Activated CD8-positive, alpha-beta T cell treated with anti-CD3 and anti-CD28 coated beads for 36 hours (primary cell): ENCODE measurements at regions not wholly inside any gene's neighbourhood (a gene's known extent, or its start where the extent isn't known, plus 50 kb on each side); places are given as distances from the start of the nearest gene placed in this dataset.
A peak's percentile ranks its signal among the peaks of the same experiment; 100 is the strongest.
"Not testable (repeated sequence)": the region's sequence is repeated elsewhere in the genome, so short reads cannot be mapped to it uniquely, and the experiment has no call there.

ENCODE experiments used
- ATAC-seq: fragments of 200-7000 bp; cut with Tn5 transposase; one replicate; pipeline ENCODE4 v1.10.0; 2021; ENCODE audit warnings: mild to moderate bottlenecking, moderate library complexity
- CTCF ChIA-PET: fragments of 350-600 bp; sonication (Branson Sonifier 250); formaldehyde crosslinking; loops from one replicate; lab custom pipeline; 2021; ENCODE audit warnings: antibody characterized with exemption; lab: Charles Lee
- POLR2A ChIA-PET: fragments of 350-600 bp; sonication (Branson Sonifier 250); formaldehyde crosslinking; loops from one replicate; lab custom pipeline; 2021; ENCODE audit warnings: antibody characterized with exemption; lab: Charles Lee
- DNase-seq: peaks from one replicate; pipeline ENCODE4 v3.0.0-alpha.2; 2020
- H3K27ac Mint-ChIP-seq: one replicate; pipeline ENCODE4 v1.8.0; 2021; ENCODE audit warnings: mild to moderate bottlenecking, mixed read lengths
- H3K27me3 Mint-ChIP-seq: one replicate; pipeline ENCODE4 v1.8.0; 2021; ENCODE audit warnings: mixed read lengths
- H3K36me3 Mint-ChIP-seq: one replicate; pipeline ENCODE4 v1.8.0; 2021; ENCODE audit warnings: low read depth, mixed read lengths
- H3K4me1 Mint-ChIP-seq: one replicate; pipeline ENCODE4 v1.8.0; 2021; ENCODE audit warnings: low read depth, mixed read lengths
- H3K4me3 Mint-ChIP-seq: one replicate; pipeline ENCODE4 v1.8.0; 2021; ENCODE audit warnings: mild to moderate bottlenecking, moderate library complexity, mixed read lengths
- H3K9me3 Mint-ChIP-seq: one replicate; pipeline ENCODE4 v1.8.0; 2021; ENCODE audit warnings: mixed read lengths
- CTCF ChIP-seq: fragments of 200-600 bp; IDR thresholded peaks from one replicate; pipeline ENCODE4 v1.8.0; 2022; ENCODE audit warnings: antibody characterized with exemption, mild to moderate bottlenecking
- intact Hi-C: fragments of 100-400 bp; cut with micrococcal nuclease; formaldehyde crosslinking; loops from one replicate; pipeline ENCODE4 v1.10.0; 2022

- intact Hi-C loops: no loop called here
- no peak for DNase-seq
- TF ChIP-seq CTCF: no peak
- Mint-ChIP-seq H3K4me1 (peaks cover 8% of the 10 kb centered on the region), H3K36me3 (peaks cover 8% of the 10 kb centered on the region), H3K27me3 (peaks cover 6% of the 10 kb centered on the region), H3K4me3 (no peak overlapping the region), H3K9me3 (peaks cover 16% of the 10 kb centered on the region), H3K27ac (no peak overlapping the region)
- no peak for ATAC-seq
- CTCF ChIA-PET: interaction anchor here (1.5 kb wide), 1 partner anchor 8 kb away, joined by 3 read pairs; no protein-coding TSS in a partner anchor
- POLR2A ChIA-PET: no interaction called here
Observed at GRCh38 chr2:168328421-168328820, 81.0 kb upstream of the STK39 start.

GRCh38 chr2:168330624-168331423 lies 83.4 kb upstream of the STK39 start:
- no peak overlapping the region for H3K27ac Mint-ChIP-seq
- H3K36me3 Mint-ChIP-seq: peaks cover 8% of the 10 kb centered on the region
- ChIA-PET CTCF (interaction anchor here (0.7 to 1.2 kb wide), 2 partner anchors 16 to 170 kb away, joined by 3 to 4 read pairs; no protein-coding TSS in a partner anchor), POLR2A (no interaction called here)
- H3K4me3 Mint-ChIP-seq: no peak overlapping the region
- DNase-seq (no peak), ATAC-seq (peak; percentile 34)
- intact Hi-C loops: no loop called here
- peaks cover 8% of the 10 kb centered on the region for H3K4me1 Mint-ChIP-seq
- peaks cover 16% of the 10 kb centered on the region for H3K9me3 Mint-ChIP-seq
- no peaks in the 10 kb centered on the region for H3K27me3 Mint-ChIP-seq
- TF ChIP-seq CTCF: no peak

GRCh38 chr2:168335254-168335653 lies 87.9 kb upstream of the STK39 start:
- H3K9me3 Mint-ChIP-seq, H3K27ac Mint-ChIP-seq, H3K36me3 Mint-ChIP-seq, ATAC-seq, H3K27me3 Mint-ChIP-seq, POLR2A ChIA-PET, DNase-seq, intact Hi-C loops, H3K4me3 Mint-ChIP-seq, H3K4me1 Mint-ChIP-seq: not testable (repeated sequence)
- CTCF ChIA-PET: interaction anchor here (0.9 to 1.7 kb wide), 4 partner anchors 10 to 133 kb away, joined by 3 to 4 read pairs (median 3); no protein-coding TSS in a partner anchor

- no peak overlapping the region for H3K27ac Mint-ChIP-seq
Observed at GRCh38 chr2:168336786-168337388, 89.5 kb upstream of the STK39 start.

GRCh38 chr2:168338292-168338691 lies 90.9 kb upstream of the STK39 start:
- intact Hi-C loops: no loop called here

More at GRCh38 chr2:168336786-168337388, 89.5 kb upstream of the STK39 start:
- ATAC-seq: peak; percentile 96
- peak; percentile 29 for TF ChIP-seq CTCF
- Mint-ChIP-seq H3K36me3 (no peaks in the 10 kb centered on the region), H3K9me3 (no peaks in the 10 kb centered on the region), H3K4me1 (no peaks in the 10 kb centered on the region), H3K27me3 (no peaks in the 10 kb centered on the region), H3K4me3 (no peak overlapping the region)
- POLR2A ChIA-PET: no interaction called here
- intact Hi-C loops: no loop called here
- CTCF ChIA-PET: interaction anchor here (0.5 to 2.7 kb wide), 22 partner anchors 8 to 625 kb away, joined by 3 to 15 read pairs (median 3); no protein-coding TSS in a partner anchor
- peak; percentile 62 for DNase-seq

More at GRCh38 chr2:168338292-168338691, 90.9 kb upstream of the STK39 start:
- POLR2A ChIA-PET: interaction anchor here (1.2 kb wide), 1 partner anchor 15 kb away, joined by 3 read pairs; no protein-coding TSS in a partner anchor
- Mint-ChIP-seq H3K4me3 (no peak overlapping the region), H3K27ac (no peak overlapping the region), H3K27me3 (no peaks in the 10 kb centered on the region), H3K36me3 (no peaks in the 10 kb centered on the region), H3K9me3 (no peaks in the 10 kb centered on the region), H3K4me1 (no peaks in the 10 kb centered on the region)
- CTCF ChIA-PET: interaction anchor here (1.0 to 2.7 kb wide), 4 partner anchors 9 to 156 kb away, joined by 3 to 15 read pairs (median 4); no protein-coding TSS in a partner anchor
- TF ChIP-seq CTCF: no peak
- ATAC-seq (no peak), DNase-seq (no peak)
